ENCODE measurements at regions not wholly inside any gene's neighbourhood (a gene's known extent, or its start where the extent isn't known, plus 50 kb on each side); places are given as distances from the start of the nearest gene placed in this dataset.
"Not testable (repeated sequence)": the region's sequence is repeated elsewhere in the genome, so short reads cannot be mapped to it uniquely, and the experiment has no call there.

DNA sequence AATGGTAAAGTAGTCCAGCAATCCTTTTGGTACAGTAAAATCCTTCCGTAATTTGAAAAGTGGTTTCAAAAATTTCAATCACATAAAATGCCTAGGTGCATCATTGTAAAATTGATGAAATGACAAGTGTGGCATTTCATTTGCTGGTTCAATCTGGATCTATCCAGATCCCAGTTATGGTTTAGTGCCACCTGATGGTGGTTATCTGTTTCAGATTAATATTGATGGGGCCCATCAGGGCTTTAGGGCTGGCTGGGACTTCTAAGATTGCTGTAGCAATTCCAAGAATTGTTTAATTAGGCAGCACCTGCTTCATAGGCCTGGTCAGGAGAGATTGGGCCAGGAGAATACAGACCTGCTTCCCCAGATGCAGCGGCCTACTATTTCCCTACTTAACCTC lies 55.5 kb upstream of the PIK3C3 start:
- no peak for DNase-seq (ENCODE audit: low read depth)

DNA sequence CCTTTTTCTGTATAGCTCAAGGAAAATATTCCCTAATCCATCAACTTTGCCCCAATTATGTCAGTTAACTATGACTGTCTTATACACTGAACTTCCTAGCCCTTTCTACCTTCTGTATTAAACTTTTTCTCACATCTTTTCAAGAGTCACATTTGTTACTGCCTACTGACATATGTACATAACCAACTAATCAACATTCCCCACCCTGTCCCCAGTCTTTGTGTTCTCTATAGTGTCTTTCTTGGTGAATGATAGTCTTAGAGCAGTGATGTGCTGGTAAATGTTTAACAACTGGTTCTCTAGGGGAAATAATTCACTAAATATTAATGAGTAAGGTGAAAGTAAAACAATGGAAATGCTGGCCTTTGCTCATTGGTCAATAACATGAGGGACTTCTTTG lies 61.6 kb upstream of the PIK3C3 start:
- DNase-seq (ENCODE audit: low read depth), result no peak

- DNase-seq (ENCODE audit: low read depth), result no peak
Observed at GRCh38 chr18:41887100-41887499, 67.9 kb upstream of the PIK3C3 start.

DNA sequence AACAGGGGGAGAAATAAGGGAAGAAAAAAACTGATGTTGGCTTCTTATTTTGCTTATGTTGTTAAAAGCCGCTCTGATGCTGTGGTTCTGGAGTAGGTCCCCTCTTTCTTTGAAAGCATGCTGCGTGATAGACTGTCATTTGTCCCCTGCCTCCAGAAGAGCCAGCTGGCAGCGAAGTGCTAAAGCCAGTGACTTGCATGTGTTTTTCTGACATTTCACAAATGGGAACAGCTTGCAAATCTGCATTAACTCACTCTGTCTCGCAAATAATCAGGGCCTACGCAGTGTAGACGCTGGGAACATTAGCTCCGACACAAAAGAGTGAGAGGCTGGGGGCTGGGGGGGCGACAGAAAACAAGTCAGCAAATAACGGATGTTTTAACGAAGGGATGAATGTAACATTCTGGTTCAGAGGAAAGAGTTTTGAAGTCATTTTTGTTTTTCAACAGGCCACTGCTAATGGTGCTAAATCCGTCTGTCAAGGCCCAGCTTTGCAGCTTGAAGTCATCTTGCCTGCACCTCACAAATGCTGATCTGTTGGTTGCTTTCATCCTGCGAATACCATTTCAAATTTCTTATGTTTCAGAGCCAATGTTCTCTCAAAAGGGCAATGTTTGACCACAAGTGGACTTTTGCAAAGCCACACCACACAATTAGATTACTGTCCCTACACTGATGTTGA lies 68.8 kb upstream of the PIK3C3 start:
- no peak for DNase-seq (ENCODE audit: low read depth)

GRCh38 chr18:41881285-41881684 lies 73.7 kb upstream of the PIK3C3 start:
- peak; percentile 38 for DNase-seq (ENCODE audit: low read depth)

- DNase-seq (ENCODE audit: low read depth), result no peak
Observed at GRCh38 chr18:41879256-41879655, 75.8 kb upstream of the PIK3C3 start.

GRCh38 chr18:41875094-41875780 lies 79.8 kb upstream of the PIK3C3 start:
- DNase-seq (ENCODE audit: low read depth), result peak; percentile 45

DNA sequence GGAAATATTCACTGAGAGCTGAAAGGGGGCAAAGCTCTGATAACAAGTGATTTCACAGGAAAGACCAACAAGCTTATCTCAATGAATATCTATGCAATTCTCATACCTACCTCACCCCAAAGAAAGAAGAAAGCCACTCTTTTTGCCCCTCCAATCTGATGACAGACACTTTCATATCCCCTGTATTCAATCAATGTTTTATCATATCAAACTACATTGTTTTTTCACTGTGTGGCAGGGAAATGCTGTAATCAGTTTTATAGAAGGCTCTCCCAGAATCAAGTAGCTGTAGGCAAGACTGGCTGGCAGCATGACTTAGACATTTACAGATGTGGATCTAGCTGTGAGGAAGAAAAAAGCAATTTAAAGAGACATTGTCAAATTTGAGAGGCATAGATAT lies 81.3 kb upstream of the PIK3C3 start:
- no peak for DNase-seq (ENCODE audit: low read depth)

DNA sequence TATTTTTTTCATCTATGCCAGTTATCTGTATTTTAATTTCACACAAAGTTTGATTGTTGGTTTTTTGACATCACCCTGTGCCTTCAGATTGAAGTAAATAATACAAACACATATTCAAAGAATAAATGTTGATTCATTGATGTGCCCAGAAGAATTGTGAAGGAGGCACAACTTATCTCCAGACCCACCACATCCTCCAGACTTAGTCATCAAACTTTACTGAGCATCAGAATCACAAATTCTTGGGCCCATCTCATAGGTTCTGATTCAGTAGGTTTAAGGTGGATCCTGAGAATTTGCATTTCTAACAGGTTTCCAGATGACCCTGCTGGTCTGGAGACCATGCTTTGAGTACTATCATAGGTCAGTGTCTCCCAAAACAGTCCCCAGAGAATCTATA lies 82.8 kb upstream of the PIK3C3 start:
- DNase-seq (ENCODE audit: low read depth), result no peak

GRCh38 chr18:41871229-41872000 lies 83.6 kb upstream of the PIK3C3 start:
- DNase-seq (ENCODE audit: low read depth), result no peak

- peak; percentile 31 for DNase-seq (ENCODE audit: low read depth)
Observed at GRCh38 chr18:41870817-41871216, 84.2 kb upstream of the PIK3C3 start.

DNA sequence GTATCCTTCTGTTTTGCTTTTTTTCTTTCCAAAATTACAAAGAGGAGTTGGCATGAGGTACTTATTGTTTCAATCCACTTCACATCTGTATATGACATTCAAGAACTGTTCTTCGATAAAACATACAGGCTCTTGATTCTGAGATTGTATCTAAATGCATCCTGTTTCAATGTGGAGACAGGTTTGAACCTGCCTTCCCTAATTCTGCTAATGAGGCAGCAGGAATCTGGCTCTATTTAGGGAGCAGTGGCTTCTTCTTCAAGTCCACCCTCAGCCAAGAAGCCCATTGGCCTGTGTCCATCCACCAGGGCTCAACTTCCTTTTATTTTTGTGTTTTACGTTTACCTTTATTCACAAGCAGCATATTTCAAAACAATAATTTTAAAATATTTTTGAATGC lies 84.8 kb upstream of the PIK3C3 start:
- DNase-seq (ENCODE audit: low read depth), result no peak

DNA sequence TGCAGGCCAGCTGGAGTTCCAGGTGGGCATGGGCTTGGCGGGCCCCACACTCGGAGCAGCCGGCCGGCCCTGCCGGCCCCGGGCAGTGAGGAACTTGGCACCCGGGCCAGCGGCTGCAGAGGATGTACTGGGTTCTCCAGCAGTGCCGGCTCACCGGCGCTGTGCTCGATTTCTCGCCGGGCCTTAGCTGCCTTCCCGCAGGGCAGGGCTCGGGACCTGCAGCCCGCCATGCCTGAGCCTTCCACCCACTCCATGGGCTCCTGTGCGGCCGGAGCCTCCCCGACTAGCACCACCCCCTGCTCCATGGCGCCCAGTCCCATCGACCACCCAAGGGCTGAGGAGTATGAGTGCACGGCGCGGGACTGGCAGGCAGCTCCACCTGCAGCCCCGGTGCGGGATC lies 89.2 kb upstream of the PIK3C3 start:
- DNase-seq (ENCODE audit: low read depth), result not testable (repeated sequence)

DNA sequence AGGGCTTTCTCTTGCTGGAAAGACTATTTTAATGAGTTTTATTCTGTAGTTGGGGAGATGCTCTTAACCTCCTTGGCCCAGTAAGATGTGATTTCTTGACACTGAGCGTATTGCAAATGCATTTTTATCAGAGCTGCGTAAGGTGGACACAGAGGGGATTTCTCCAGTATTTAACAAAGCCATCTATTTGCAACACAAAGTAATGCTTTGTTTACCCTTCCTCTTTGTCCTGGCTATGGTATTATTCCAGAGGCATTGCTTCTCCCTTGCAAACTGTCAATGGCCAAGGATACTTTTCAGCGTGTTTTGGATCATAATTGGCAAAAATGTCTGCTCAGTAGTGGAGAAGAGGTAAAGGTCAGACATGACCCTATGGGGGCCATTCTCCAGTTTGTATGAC lies 90.8 kb upstream of the PIK3C3 start:
- DNase-seq (ENCODE audit: low read depth), result no peak

DNA sequence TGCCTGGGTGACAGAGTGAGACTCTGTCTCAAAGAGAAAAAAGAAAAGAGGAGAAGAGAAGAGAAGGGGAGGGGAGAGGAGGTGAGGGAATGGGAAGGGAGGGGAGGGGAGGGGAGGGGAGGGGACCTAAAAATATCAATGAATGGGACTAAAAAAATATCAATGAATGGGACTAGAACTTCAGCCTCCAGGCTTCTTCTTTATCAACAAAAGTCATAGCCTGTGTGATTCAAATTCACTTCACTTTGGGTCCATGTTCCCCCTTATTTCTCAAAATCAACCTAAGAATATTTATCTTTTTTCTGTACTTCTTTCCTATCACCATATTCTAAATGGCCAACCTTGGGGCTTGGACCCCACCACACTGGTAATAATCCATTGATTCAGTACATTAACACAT lies 92.1 kb upstream of the PIK3C3 start:
- no peak for DNase-seq (ENCODE audit: low read depth)

GRCh38 chr18:41860987-41861386 lies 94.0 kb upstream of the PIK3C3 start:
- DNase-seq (ENCODE audit: low read depth), result no peak

- no peak for DNase-seq (ENCODE audit: low read depth)
Observed at GRCh38 chr18:41858761-41859555, 96.1 kb upstream of the PIK3C3 start.

GRCh38 chr18:41853280-41853679 lies 101.8 kb upstream of the PIK3C3 start:
- no peak for DNase-seq (ENCODE audit: low read depth)

DNA sequence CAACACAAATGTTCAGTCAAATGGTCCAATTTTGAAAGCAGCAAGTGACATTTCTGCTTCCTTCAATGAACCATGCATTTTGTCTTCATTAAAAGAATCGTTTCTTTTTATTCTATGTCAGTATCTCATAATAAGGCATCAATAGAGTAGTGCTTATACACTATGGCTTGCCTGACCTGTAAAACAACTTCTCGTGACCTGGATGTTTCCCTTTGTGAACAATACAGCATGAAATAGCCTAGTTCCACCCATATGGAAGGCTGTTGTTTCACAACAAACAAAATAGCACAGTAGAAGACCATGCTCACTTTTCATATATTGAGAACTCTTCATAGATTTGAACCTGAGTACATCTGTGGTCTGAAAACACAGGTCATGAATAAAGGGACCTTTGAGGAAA lies 104.3 kb upstream of the PIK3C3 start:
- no peak for DNase-seq (ENCODE audit: low read depth)

GRCh38 chr18:41849632-41850031 lies 105.4 kb upstream of the PIK3C3 start:
- no peak for DNase-seq (ENCODE audit: low read depth)

GRCh38 chr18:41845563-41845962 lies 109.5 kb upstream of the PIK3C3 start:
- no peak for DNase-seq (ENCODE audit: low read depth)

- no peak for DNase-seq (ENCODE audit: low read depth)
Observed at GRCh38 chr18:41842886-41843285, 112.1 kb upstream of the PIK3C3 start.

Measured in non-pigmented ciliary epithelial cell (primary cell).